GM12878 (cell line): ENCODE measurements at regions not wholly inside any gene's neighbourhood (a gene's known extent, or its start where the extent isn't known, plus 50 kb on each side); places are given as distances from the start of the nearest gene placed in this dataset.

Experiments
- ATAC-seq: fragments of 200-7000 bp; cut with Tn5 transposase; 3 replicates; pipeline ENCODE4 v1.9.1; 2020; ENCODE audit warnings: mild to moderate bottlenecking, moderate library complexity
- BruUV-seq: library from RNA; stranded (reverse); fragments of 400-500 nt; replicated peaks from 2 replicates; lab custom pipeline; 2021; lab: Mats Ljungman, UMichigan
- CTCF ChIA-PET: fragments of 300-600 bp; sonication (Branson Sonifier 250); formaldehyde crosslinking; extraction: SDS; loops from one replicate; lab custom pipeline; 2021; ENCODE audit warnings: inconsistent platforms; lab: Yijun Ruan, JAX
- POLR2A ChIA-PET: fragments of 350-600 bp; formaldehyde crosslinking; extraction: SDS; loops from one replicate; lab custom pipeline; 2021; ENCODE audit warnings: inconsistent platforms; lab: Charles Lee
- RAD21 ChIA-PET: fragments of 300-600 bp; sonication (Branson Sonifier 250); formaldehyde crosslinking; loops from one replicate; lab custom pipeline; 2023; ENCODE audit warnings: antibody characterized with exemption; ENCODE audit not compliant: unreplicated experiment; lab: Charles Lee
- SMC1A ChIA-PET: fragments of 300-600 bp; sonication (Branson Sonifier 250); formaldehyde crosslinking; loops from one replicate; lab custom pipeline; 2023; ENCODE audit not compliant: unreplicated experiment, uncharacterized antibody; lab: Charles Lee
- DNase-seq: peaks from one replicate; pipeline ENCODE4 v3.0.0-alpha.2; 2011; ENCODE audit warnings: low read depth, low spot score
- FAIRE-seq: peaks from 3 replicates; lab custom pipeline; 2011; peaks lifted over from hg19 to GRCh38; lab: Jason Lieb, UNC
- H2AFZ ChIP-seq: 2 replicates; pipeline ENCODE4 v1.6.0; 2011; ENCODE audit warnings: low read depth, low read length, control low read depth; ENCODE audit not compliant: control insufficient read depth
- H3K27ac ChIP-seq: 2 replicates; pipeline ENCODE4 v1.5.1; 2011; ENCODE audit warnings: control low read depth; ENCODE audit not compliant: control insufficient read depth, insufficient read depth
- H3K27me3 ChIP-seq, 2 experiments: replicated peaks in 1 of 2; 2 replicates each; pipeline versions ENCODE4 v1.6.0 to v1.6.1; 2011; ENCODE audit warnings: low read length in 1 of 2; ENCODE audit not compliant: control insufficient read depth in 2 of 2, insufficient read depth in 2 of 2
- H3K36me3 ChIP-seq, 2 experiments: 2 replicates each; pipeline ENCODE4 v1.5.1; 2011; ENCODE audit warnings: low read length in 1 of 2; ENCODE audit not compliant: control insufficient read depth in 2 of 2, insufficient read depth in 2 of 2
- H3K4me1 ChIP-seq: 2 replicates; pipeline ENCODE4 v1.6.1; 2011; ENCODE audit warnings: mild to moderate bottlenecking, low read length, moderate library complexity, mixed read lengths; ENCODE audit not compliant: control insufficient read depth, insufficient read depth
- H3K4me2 ChIP-seq: 2 replicates; pipeline ENCODE4 v1.6.0; 2011; ENCODE audit warnings: control low read depth; ENCODE audit not compliant: control insufficient read depth, insufficient read depth
- H3K4me3 ChIP-seq: fragments of 200-600 bp; sonication (generic); 2 replicates; pipeline ENCODE4 v1.5.1; 2016
- H3K79me2 ChIP-seq: 2 replicates; pipeline ENCODE4 v1.6.0; 2011; ENCODE audit warnings: low read length; ENCODE audit not compliant: control insufficient read depth, insufficient read depth
- H3K9ac ChIP-seq: 2 replicates; pipeline ENCODE4 v1.8.0; 2011; ENCODE audit warnings: low read length, control low read depth, mixed read lengths; ENCODE audit not compliant: control insufficient read depth, insufficient read depth
- H3K9me3 ChIP-seq: replicated peaks from 3 replicates; pipeline ENCODE4 v1.5.1; 2011; ENCODE audit warnings: mild to moderate bottlenecking, low read length; ENCODE audit not compliant: control insufficient read depth, insufficient read depth
- H4K20me1 ChIP-seq: 2 replicates; pipeline ENCODE4 v1.6.0; 2011; ENCODE audit not compliant: control insufficient read depth, insufficient read depth
- ATF7 ChIP-seq: fragments of 450-650 bp; IDR thresholded peaks from 2 replicates; pipeline ENCODE4 v1.6.1; 2016; ENCODE audit warnings: low read depth, mild to moderate bottlenecking
- CHD2 ChIP-seq: IDR thresholded peaks from 2 replicates; pipeline ENCODE4 v1.6.1; 2011; ENCODE audit warnings: low read depth, low read length, improper control_type of control experiment, borderline replicate concordance
- ETV6 ChIP-seq, 2 experiments: fragments of 450-650 bp in 1 of 2; IDR thresholded peaks in 1 of 2; conservative IDR thresholded peaks in 1 of 2; 2 replicates each; pipeline ENCODE4 v1.6.1; 2014; ENCODE audit warnings: antibody characterized with exemption in 1 of 2, borderline replicate concordance in 1 of 2, low read depth in 1 of 2, mild to moderate bottlenecking in 1 of 2, moderate library complexity in 1 of 2
- NR2C2 ChIP-seq: IDR thresholded peaks from 2 replicates; pipeline ENCODE4 v1.6.1; 2011; ENCODE audit warnings: borderline replicate concordance, low read depth; ENCODE audit not compliant: control insufficient read depth, insufficient read length
- NRF1 ChIP-seq: conservative IDR thresholded peaks from 2 replicates; pipeline ENCODE4 v1.6.1; 2011; ENCODE audit warnings: mild to moderate bottlenecking, low read depth, low read length, improper control_type of control experiment
- SRF ChIP-seq, 2 experiments: IDR thresholded peaks; 2 replicates each; pipeline ENCODE4 v1.6.1; 2011; ENCODE audit warnings: low read depth in 2 of 2, low read length in 2 of 2, mild to moderate bottlenecking in 1 of 2, moderate library complexity in 1 of 2
- SUPT20H ChIP-seq: IDR thresholded peaks from 2 replicates; pipeline ENCODE4 v1.6.1; 2011; ENCODE audit warnings: low read depth, mild to moderate bottlenecking, low read length, moderate library complexity, borderline replicate concordance; ENCODE audit not compliant: control insufficient read depth
- WRNIP1 ChIP-seq: IDR thresholded peaks from 2 replicates; pipeline ENCODE4 v1.6.1; 2011; ENCODE audit warnings: low read depth, low read length, improper control_type of control experiment, borderline replicate concordance
- WGBS: methylation state at CpG from one replicate; pipeline ENCODE4 v1.1.6; 2016; ENCODE audit warnings: low lambda C conversion rate; ENCODE audit not compliant: insufficient replicate concordance, insufficient coverage; ENCODE audit errors: missing lambda C conversion rate; 5-methylcytosine and 5-hydroxymethylcytosine counted together
- in situ Hi-C: fragments of 300-500 bp; cut with MboI; formaldehyde crosslinking; loops from 9 replicates; pipeline ENCODE4 v1.14.3; 2018; ENCODE audit warnings: mixed read lengths
- intact Hi-C: fragments of 100-400 bp; cut with micrococcal nuclease; formaldehyde crosslinking; loops from one replicate; pipeline ENCODE4 v1.14.2; 2022; ENCODE audit not compliant: unreplicated experiment
- TF ChIP-seq, protein P1 (sequence below): fragments of 150-350 bp; IDR thresholded peaks from 2 replicates; pipeline ENCODE4 v1.6.1; 2014; ENCODE audit warnings: mild to moderate bottlenecking, low read depth, low read length

- in situ Hi-C loops, result no loop called here
- Histone ChIP-seq H3K4me1 (no peaks in the 10 kb centered on the region), H4K20me1 (no peaks in the 10 kb centered on the region), H2AFZ (no peak overlapping the region), H3K9ac (no peak overlapping the region), H3K4me3 (no peak overlapping the region), H3K79me2 (no peaks in the 10 kb centered on the region), H3K4me2 (no peak overlapping the region), H3K27ac (no peak overlapping the region), H3K27me3 (no peaks in the 10 kb centered on the region), H3K36me3 (no peaks in the 10 kb centered on the region), H3K9me3 (peaks cover 1% of the 10 kb centered on the region)
- RAD21 ChIA-PET, result no interaction called here
- POLR2A ChIA-PET, result no interaction called here
- no peak for DNase-seq
- CTCF ChIA-PET, result no interaction called here
- WGBS, result 55% methylated on average over 10 of the region's 10 CpGs
- intact Hi-C loops, result no loop called here
- no peak for FAIRE-seq
- no peak for ATAC-seq
- no peak for TF ChIP-seq SRF (IDR thresholded peaks at IDR 0.05; ENCODE audit: low read depth in 2 of 2, low read length in 2 of 2)
- TF ChIP-seq, protein P1, sequence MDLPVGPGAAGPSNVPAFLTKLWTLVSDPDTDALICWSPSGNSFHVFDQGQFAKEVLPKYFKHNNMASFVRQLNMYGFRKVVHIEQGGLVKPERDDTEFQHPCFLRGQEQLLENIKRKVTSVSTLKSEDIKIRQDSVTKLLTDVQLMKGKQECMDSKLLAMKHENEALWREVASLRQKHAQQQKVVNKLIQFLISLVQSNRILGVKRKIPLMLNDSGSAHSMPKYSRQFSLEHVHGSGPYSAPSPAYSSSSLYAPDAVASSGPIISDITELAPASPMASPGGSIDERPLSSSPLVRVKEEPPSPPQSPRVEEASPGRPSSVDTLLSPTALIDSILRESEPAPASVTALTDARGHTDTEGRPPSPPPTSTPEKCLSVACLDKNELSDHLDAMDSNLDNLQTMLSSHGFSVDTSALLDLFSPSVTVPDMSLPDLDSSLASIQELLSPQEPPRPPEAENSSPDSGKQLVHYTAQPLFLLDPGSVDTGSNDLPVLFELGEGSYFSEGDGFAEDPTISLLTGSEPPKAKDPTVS, result no peak
- TF ChIP-seq WRNIP1, result no peak
- no peak for TF ChIP-seq NR2C2
- no peak for TF ChIP-seq ETV6 (conservative IDR thresholded peaks at IDR 0.05 in 1 of 2, IDR thresholded peaks at IDR 0.05 in 1 of 2; ENCODE audit: borderline replicate concordance in 1 of 2, low read depth in 1 of 2)
- TF ChIP-seq CHD2, result no peak
- TF ChIP-seq SUPT20H, result no peak
- no peak for TF ChIP-seq ATF7
- no peak for TF ChIP-seq NRF1
- SMC1A ChIA-PET, result no interaction called here
- no TSS peak for BruUV-seq
These were observed 486.9 kb upstream of the WSB1 start for GRCh38 chr17:26807024-26807423.
